ENCODE measurements at regions not wholly inside any gene's neighbourhood (a gene's known extent, or its start where the extent isn't known, plus 50 kb on each side); places are given as distances from the start of the nearest gene placed in this dataset.

DNA sequence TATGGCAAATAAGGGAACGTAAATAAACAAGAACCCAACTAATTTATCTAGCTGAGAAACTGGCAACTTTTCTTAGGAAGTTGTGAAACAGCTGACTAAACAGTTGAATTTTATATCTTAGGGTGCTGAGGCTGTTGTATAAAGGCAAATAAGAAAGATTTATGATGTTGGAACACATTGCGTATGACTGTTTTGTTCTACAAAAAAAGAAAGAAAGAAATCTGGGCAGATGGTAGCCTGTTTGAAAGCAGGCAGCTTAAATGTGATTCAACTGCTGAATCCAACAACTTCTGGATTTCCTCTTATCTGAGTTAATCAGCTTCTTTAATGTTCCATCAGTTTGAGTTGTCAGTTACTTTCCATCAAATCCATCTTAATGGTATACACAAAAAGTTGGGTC, 214.5 kb downstream of the SNX13 start:
- Histone ChIP-seq H3K4me1 (ENCODE audit: control insufficient read depth in 5 of 5, insufficient read depth in 5 of 5, low read length in 5 of 5) (peaks cover 0 to 2% (median 0%) of the 10 kb centered on the region in 5 donors), H3K9me3 (ENCODE audit: control insufficient read depth in 5 of 5, low read length in 5 of 5) (no peaks in the 10 kb centered on the region), H3K27me3 (ENCODE audit: control insufficient read depth in 5 of 5, insufficient read depth in 4 of 5, low read length in 5 of 5) (peaks cover 0 to 4% (median 0%) of the 10 kb centered on the region in 5 donors), H3K4me3 (ENCODE audit: low read depth in 1 of 5, low read length in 5 of 5) (no peak overlapping the region), H3K36me3 (ENCODE audit: control insufficient read depth in 5 of 5, insufficient read depth in 5 of 5, low read length in 5 of 5) (no peaks in the 10 kb centered on the region), H3K9ac (ENCODE audit: low read length in 5 of 5) (no peak overlapping the region), H3K27ac (ENCODE audit: low read depth, low read length) (no peak overlapping the region)

DNA sequence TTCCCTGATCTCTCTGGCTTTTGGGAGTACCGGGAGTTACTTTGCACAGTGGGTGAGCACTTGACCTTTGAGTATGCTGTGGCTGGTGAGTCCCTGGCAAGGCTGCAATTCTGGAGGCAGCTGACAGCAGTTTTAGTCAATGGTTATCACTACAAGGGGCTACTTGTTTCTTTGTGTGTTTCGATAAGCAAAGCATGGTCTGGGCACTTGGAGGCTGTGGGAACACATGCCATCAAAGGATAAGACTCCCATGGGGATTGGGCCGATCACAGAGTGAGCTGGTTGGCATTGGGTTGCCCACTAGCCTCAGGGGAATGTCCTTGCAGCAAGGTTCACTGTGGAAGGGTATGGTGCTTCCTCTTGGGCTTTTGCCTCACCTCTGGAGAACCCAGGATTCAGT, 208.2 kb downstream of the SNX13 start:
- no peak overlapping the region for H3K27ac ChIP-seq (ENCODE audit: low read depth, low read length)
- H3K4me3 ChIP-seq (ENCODE audit: low read depth in 1 of 5, low read length in 5 of 5), result no peak overlapping the region
- no peak overlapping the region for H3K9ac ChIP-seq (ENCODE audit: low read length in 5 of 5)
- peaks cover 0 to 12% (median 6%) of the 10 kb centered on the region in 5 donors for H3K9me3 ChIP-seq (ENCODE audit: control insufficient read depth in 5 of 5, low read length in 5 of 5)
- H3K4me1 ChIP-seq (ENCODE audit: control insufficient read depth in 5 of 5, insufficient read depth in 5 of 5, low read length in 5 of 5), result no peaks in the 10 kb centered on the region
- no peaks in the 10 kb centered on the region for H3K27me3 ChIP-seq (ENCODE audit: control insufficient read depth in 5 of 5, insufficient read depth in 4 of 5, low read length in 5 of 5)
- no peaks in the 10 kb centered on the region for H3K36me3 ChIP-seq (ENCODE audit: control insufficient read depth in 5 of 5, insufficient read depth in 5 of 5, low read length in 5 of 5)
